Cardiac fibroblast (primary cell): ENCODE measurements at regions not wholly inside any gene's neighbourhood (a gene's known extent, or its start where the extent isn't known, plus 50 kb on each side); places are given as distances from the start of the nearest gene placed in this dataset.

Experiments used
- DNase-seq, 2 donors: peaks; one replicate each; pipeline versions ENCODE4 v3.0.0 to v3.0.0-alpha.2; 2010; ENCODE audit warnings: low read depth in 2 of 2
- H3K4me3 ChIP-seq, 2 donors: replicated peaks in 1 of 2; 1 replicate in 1 of 2; 2 replicates in 1 of 2; pipeline ENCODE4 v1.5.1; 2011; ENCODE audit warnings: low read depth in 2 of 2, low read length in 2 of 2, mild to moderate bottlenecking in 2 of 2, moderate library complexity in 1 of 2
- CTCF ChIP-seq: IDR thresholded peaks from one replicate; pipeline ENCODE4 v1.5.1; 2011; ENCODE audit warnings: low read depth, mild to moderate bottlenecking, low read length, inconsistent platforms

GRCh38 chr4:141524116-141524515, 112.3 kb upstream of the IL15 start:
- no peak overlapping the region for H3K4me3 ChIP-seq
- DNase-seq: peak; percentile 4 to 57
- TF ChIP-seq CTCF: no peak

GRCh38 chr4:141524841-141525240, 111.5 kb upstream of the IL15 start:
- DNase-seq: no peak
- no peak for TF ChIP-seq CTCF
- no peak overlapping the region for H3K4me3 ChIP-seq

- no peak for TF ChIP-seq CTCF
- no peak for DNase-seq
- no peak overlapping the region for H3K4me3 ChIP-seq
These were observed 105.8 kb upstream of the IL15 start for GRCh38 chr4:141530627-141531026.

- no peak for TF ChIP-seq CTCF
- peak in 1 of 2 donors; percentile 29 for DNase-seq
- H3K4me3 ChIP-seq: no peak overlapping the region
These were observed 101.4 kb upstream of the IL15 start for GRCh38 chr4:141534985-141535384.

GRCh38 chr4:141538001-141538400, 98.4 kb upstream of the IL15 start:
- DNase-seq: no peak
- no peak overlapping the region for H3K4me3 ChIP-seq
- TF ChIP-seq CTCF: no peak

GRCh38 chr4:141540643-141541042, 95.7 kb upstream of the IL15 start:
- peak; percentile 35 to 73 for DNase-seq
- no peak for TF ChIP-seq CTCF
- no peak overlapping the region for H3K4me3 ChIP-seq

GRCh38 chr4:141541851-141542250, 94.5 kb upstream of the IL15 start:
- no peak for TF ChIP-seq CTCF
- DNase-seq: peak; percentile 52 to 82
- H3K4me3 ChIP-seq: no peak overlapping the region
